H9 (cell line): ENCODE measurements at regions not wholly inside any gene's neighbourhood (a gene's known extent, or its start where the extent isn't known, plus 50 kb on each side); places are given as distances from the start of the nearest gene placed in this dataset.

Experiments
- DNase-seq: peaks from one replicate; pipeline ENCODE4 v3.0.0-alpha.2; 2017
- H2AFZ ChIP-seq: one replicate; pipeline ENCODE4 v1.6.1; 2013; ENCODE audit warnings: mild to moderate bottlenecking, low read length, control low read depth, moderate library complexity
- H2AK5ac ChIP-seq: 2 replicates; pipeline ENCODE4 v1.6.1; 2013; ENCODE audit warnings: low read length, control low read depth, mixed read lengths; ENCODE audit not compliant: insufficient read length
- H2BK120ac ChIP-seq: one replicate; pipeline ENCODE4 v1.6.1; 2013; ENCODE audit warnings: low read depth, mild to moderate bottlenecking, low read length, control low read depth, inconsistent platforms; ENCODE audit not compliant: poor library complexity, severe bottlenecking
- H2BK12ac ChIP-seq: 2 replicates; pipeline ENCODE4 v1.6.1; 2013; ENCODE audit warnings: low read length, control low read depth, mixed read lengths, low read depth; ENCODE audit not compliant: insufficient read length
- H2BK15ac ChIP-seq: 2 replicates; pipeline ENCODE4 v1.6.1; 2013; ENCODE audit warnings: low read depth, low read length, control low read depth
- H2BK20ac ChIP-seq: one replicate; pipeline ENCODE4 v1.6.1; 2013; ENCODE audit warnings: low read depth, mild to moderate bottlenecking, low read length, control low read depth, inconsistent platforms; ENCODE audit not compliant: poor library complexity, severe bottlenecking
- H2BK5ac ChIP-seq: 2 replicates; pipeline ENCODE4 v1.6.1; 2013; ENCODE audit warnings: low read length, control low read depth, mixed read lengths; ENCODE audit not compliant: insufficient read length
- H3K14ac ChIP-seq: 2 replicates; pipeline ENCODE4 v1.6.1; 2013; ENCODE audit warnings: low read length, control low read depth; ENCODE audit not compliant: insufficient read depth
- H3K18ac ChIP-seq: 2 replicates; pipeline ENCODE4 v1.6.1; 2013; ENCODE audit warnings: low read depth, mild to moderate bottlenecking, mixed read lengths, low read length, control low read depth; ENCODE audit not compliant: insufficient read length
- H3K23ac ChIP-seq: 2 replicates; pipeline ENCODE4 v1.6.1; 2013; ENCODE audit warnings: low read length, control low read depth, mixed read lengths, low read depth; ENCODE audit not compliant: insufficient read length
- H3K23me2 ChIP-seq: 2 replicates; pipeline ENCODE4 v1.6.1; 2013; ENCODE audit warnings: low read depth, mild to moderate bottlenecking, mixed read lengths, low read length, control low read depth; ENCODE audit not compliant: insufficient read length, poor library complexity, severe bottlenecking
- H3K27ac ChIP-seq: 2 replicates; pipeline ENCODE4 v1.5.1; 2013; ENCODE audit warnings: low read length, control low read depth, mixed read lengths, low read depth; ENCODE audit not compliant: insufficient read length
- H3K27me3 ChIP-seq: 2 replicates; pipeline ENCODE4 v1.6.1; 2013; ENCODE audit warnings: low read length, control low read depth, inconsistent platforms; ENCODE audit not compliant: insufficient read depth
- H3K4ac ChIP-seq: 2 replicates; pipeline ENCODE4 v1.6.1; 2013; ENCODE audit warnings: low read depth, mild to moderate bottlenecking, control low read depth, inconsistent platforms, low read length, moderate library complexity
- H3K4me1 ChIP-seq: 2 replicates; pipeline ENCODE4 v1.6.1; 2013; ENCODE audit warnings: low read length, control low read depth, inconsistent platforms; ENCODE audit not compliant: insufficient read depth
- H3K4me2 ChIP-seq: 2 replicates; pipeline ENCODE4 v1.6.1; 2013; ENCODE audit warnings: low read length, control low read depth, mixed read lengths; ENCODE audit not compliant: insufficient read length, insufficient read depth
- H3K56ac ChIP-seq: 2 replicates; pipeline ENCODE4 v1.6.1; 2013; ENCODE audit warnings: low read depth, mild to moderate bottlenecking, mixed read lengths, low read length, control low read depth; ENCODE audit not compliant: insufficient read length
- H3K79me1 ChIP-seq: 2 replicates; pipeline ENCODE4 v1.6.1; 2013; ENCODE audit warnings: low read depth, mild to moderate bottlenecking, moderate library complexity, low read length, control low read depth, inconsistent platforms; ENCODE audit not compliant: insufficient read depth, poor library complexity, severe bottlenecking
- H3K79me2 ChIP-seq: 2 replicates; pipeline ENCODE4 v1.6.1; 2013; ENCODE audit warnings: low read length, control low read depth, inconsistent platforms; ENCODE audit not compliant: insufficient read depth
- H3K9ac ChIP-seq: 2 replicates; pipeline ENCODE4 v1.6.1; 2013; ENCODE audit warnings: low read length, control low read depth, mixed read lengths; ENCODE audit not compliant: insufficient read length; ENCODE audit errors: extremely low read depth
- H3K9me3 ChIP-seq: one replicate; pipeline ENCODE4 v1.6.1; 2013; ENCODE audit warnings: low read depth, low read length, inconsistent platforms; ENCODE audit not compliant: control insufficient read depth
- H3T11ph ChIP-seq: one replicate; pipeline ENCODE4 v1.6.1; 2013; ENCODE audit warnings: mild to moderate bottlenecking, low read length, control low read depth, inconsistent platforms
- H4K20me1 ChIP-seq: one replicate; pipeline ENCODE4 v1.6.1; 2013; ENCODE audit not compliant: control insufficient read depth, insufficient read length, insufficient read depth
- H4K5ac ChIP-seq: 2 replicates; pipeline ENCODE4 v1.6.1; 2013; ENCODE audit warnings: low read depth, mild to moderate bottlenecking, mixed read lengths, low read length, control low read depth; ENCODE audit not compliant: insufficient read length
- H4K8ac ChIP-seq: replicated peaks from 2 replicates; pipeline ENCODE4 v1.6.1; 2013; ENCODE audit warnings: low read length, control low read depth, mixed read lengths, low read depth; ENCODE audit not compliant: insufficient read length
- H4K91ac ChIP-seq: 2 replicates; pipeline ENCODE4 v1.6.1; 2013; ENCODE audit warnings: low read depth, mild to moderate bottlenecking, moderate library complexity, mixed read lengths, low read length, control low read depth; ENCODE audit not compliant: insufficient read length
- H3K27ac Mint-ChIP-seq, 3 experiments: 2 replicates in 2 of 3; 3 replicates in 1 of 3; pipeline ENCODE4 v1.8.0; 2020 to 2021; ENCODE audit warnings: mixed read lengths in 3 of 3, mild to moderate bottlenecking in 1 of 3, moderate library complexity in 1 of 3
- H3K27me3 Mint-ChIP-seq: 2 replicates; pipeline ENCODE4 v1.8.0; 2021; ENCODE audit warnings: low read depth, mild to moderate bottlenecking, moderate library complexity, mixed read lengths
- H3K36me3 Mint-ChIP-seq, 3 experiments: 2 replicates in 2 of 3; 3 replicates in 1 of 3; pipeline ENCODE4 v1.8.0; 2020 to 2021; ENCODE audit warnings: low read depth in 3 of 3, mixed read lengths in 3 of 3; ENCODE audit not compliant: insufficient read depth in 1 of 3
- H3K4me1 Mint-ChIP-seq, 2 experiments: 2 replicates each; pipeline ENCODE4 v1.8.0; 2020; ENCODE audit warnings: mixed read lengths in 2 of 2
- H3K4me3 Mint-ChIP-seq, 2 experiments: 2 replicates in 1 of 2; 3 replicates in 1 of 2; pipeline ENCODE4 v1.8.0; 2020 to 2021; ENCODE audit warnings: mild to moderate bottlenecking in 2 of 2, mixed read lengths in 2 of 2, moderate library complexity in 1 of 2
- H3K9me3 Mint-ChIP-seq, 2 experiments: 2 replicates in 1 of 2; 3 replicates in 1 of 2; pipeline ENCODE4 v1.8.0; 2020; ENCODE audit warnings: mild to moderate bottlenecking in 2 of 2, mixed read lengths in 2 of 2, moderate library complexity in 1 of 2
- WGBS: extraction: QIAGEN DNeasy Blood & Tissue Kit; methylation state at CpG from one replicate; pipeline ENCODE4 v1.1.7; 2013; ENCODE audit warnings: missing lambda C conversion rate, low lambda C conversion rate, mixed read lengths; ENCODE audit not compliant: insufficient read length; ENCODE audit errors: extremely low coverage; 5-methylcytosine and 5-hydroxymethylcytosine counted together
- TF ChIP-seq, protein P1 (sequence below): fragments of 200-600 bp; sonication (generic); conservative IDR thresholded peaks from 3 replicates; pipeline ENCODE4 v1.8.0; 2021; ENCODE audit warnings: antibody characterized with exemption, mild to moderate bottlenecking

DNA sequence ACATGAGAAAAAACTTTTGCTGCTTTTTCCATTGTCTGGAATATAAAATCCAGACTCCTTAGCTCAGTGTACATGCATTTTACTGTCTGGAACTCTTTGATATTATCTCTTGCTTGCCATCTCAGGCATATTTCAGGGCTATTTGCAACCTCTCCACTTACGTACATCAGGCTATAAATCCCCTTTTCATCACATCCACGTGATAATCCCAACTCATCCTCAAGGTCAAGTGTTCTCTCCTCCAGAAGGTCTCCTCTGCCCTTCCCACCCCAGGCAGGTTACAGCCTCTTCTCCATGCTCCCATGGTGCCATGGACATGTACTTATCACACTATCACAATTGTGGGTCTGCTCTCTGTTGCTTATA, 202.5 kb upstream of the RBMS1 start:
- H3K27me3 Mint-ChIP-seq, result no peaks in the 10 kb centered on the region
- H4K20me1 ChIP-seq, result no peaks in the 10 kb centered on the region
- WGBS, result no CpG with 5 or more reads among the region's 2 CpGs
- H2BK20ac ChIP-seq, result no peak overlapping the region
- no peak overlapping the region for H2BK12ac ChIP-seq
- no peaks in the 10 kb centered on the region; a peak in 1 of 5 replicates for H3K9me3 Mint-ChIP-seq
- H3K18ac ChIP-seq, result no peak overlapping the region
- no peaks in the 10 kb centered on the region for H3K27me3 ChIP-seq
- no peak overlapping the region for H2BK120ac ChIP-seq
- no peaks in the 10 kb centered on the region for H3K36me3 Mint-ChIP-seq
- no peak overlapping the region for H4K91ac ChIP-seq
- H3K4me3 Mint-ChIP-seq, result no peak overlapping the region
- no peaks in the 10 kb centered on the region for H3K23me2 ChIP-seq
- no peaks in the 10 kb centered on the region for H3K9me3 ChIP-seq
- H3K79me2 ChIP-seq, result no peaks in the 10 kb centered on the region
- H3K14ac ChIP-seq, result no peak overlapping the region
- no peak overlapping the region for H3K4ac ChIP-seq
- no peak overlapping the region for H3K4me2 ChIP-seq
- no peak overlapping the region for H2AFZ ChIP-seq
- no peak overlapping the region for H2AK5ac ChIP-seq
- H3K79me1 ChIP-seq, result no peaks in the 10 kb centered on the region
- no peak overlapping the region for H3K27ac ChIP-seq
- H3T11ph ChIP-seq, result no peak overlapping the region
- no peak overlapping the region for H4K8ac ChIP-seq
- H2BK5ac ChIP-seq, result no peak overlapping the region
- H2BK15ac ChIP-seq, result no peak overlapping the region
- H3K4me1 ChIP-seq, result no peaks in the 10 kb centered on the region
- no peaks in the 10 kb centered on the region for H3K4me1 Mint-ChIP-seq
- H4K5ac ChIP-seq, result no peak overlapping the region
- TF ChIP-seq, protein P1, sequence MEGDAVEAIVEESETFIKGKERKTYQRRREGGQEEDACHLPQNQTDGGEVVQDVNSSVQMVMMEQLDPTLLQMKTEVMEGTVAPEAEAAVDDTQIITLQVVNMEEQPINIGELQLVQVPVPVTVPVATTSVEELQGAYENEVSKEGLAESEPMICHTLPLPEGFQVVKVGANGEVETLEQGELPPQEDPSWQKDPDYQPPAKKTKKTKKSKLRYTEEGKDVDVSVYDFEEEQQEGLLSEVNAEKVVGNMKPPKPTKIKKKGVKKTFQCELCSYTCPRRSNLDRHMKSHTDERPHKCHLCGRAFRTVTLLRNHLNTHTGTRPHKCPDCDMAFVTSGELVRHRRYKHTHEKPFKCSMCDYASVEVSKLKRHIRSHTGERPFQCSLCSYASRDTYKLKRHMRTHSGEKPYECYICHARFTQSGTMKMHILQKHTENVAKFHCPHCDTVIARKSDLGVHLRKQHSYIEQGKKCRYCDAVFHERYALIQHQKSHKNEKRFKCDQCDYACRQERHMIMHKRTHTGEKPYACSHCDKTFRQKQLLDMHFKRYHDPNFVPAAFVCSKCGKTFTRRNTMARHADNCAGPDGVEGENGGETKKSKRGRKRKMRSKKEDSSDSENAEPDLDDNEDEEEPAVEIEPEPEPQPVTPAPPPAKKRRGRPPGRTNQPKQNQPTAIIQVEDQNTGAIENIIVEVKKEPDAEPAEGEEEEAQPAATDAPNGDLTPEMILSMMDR, result no peak
- no peak overlapping the region for H3K23ac ChIP-seq
- no peak overlapping the region for H3K56ac ChIP-seq
- H3K27ac Mint-ChIP-seq, result no peak overlapping the region
- DNase-seq, result no peak
- H3K9ac ChIP-seq, result no peak overlapping the region
